SW 1271 (cell line): ENCODE measurements at regions not wholly inside any gene's neighbourhood (a gene's known extent, or its start where the extent isn't known, plus 50 kb on each side); places are given as distances from the start of the nearest gene placed in this dataset.
"Not testable (repeated sequence)": the region's sequence is repeated elsewhere in the genome, so short reads cannot be mapped to it uniquely, and the experiment has no call there.

Experiments
- DNase-seq, 2 experiments: peaks; one replicate each; lab custom pipeline; 2025; lab: John Stamatoyannopoulos, UW

- no peak for DNase-seq
Measured at GRCh38 chr2:239727776-239728600, 297.2 kb downstream of the NDUFA10 start.

- DNase-seq = no peak
Measured at GRCh38 chr2:239727182-239727775, 297.9 kb downstream of the NDUFA10 start.

- no peak for DNase-seq
Measured at GRCh38 chr2:239726631-239727181, 298.4 kb downstream of the NDUFA10 start.

GRCh38 chr2:239726091-239726591 lies 299.0 kb downstream of the NDUFA10 start:
- no peak for DNase-seq

GRCh38 chr2:239725551-239725890 lies 299.6 kb downstream of the NDUFA10 start:
- no peak for DNase-seq

GRCh38 chr2:239724851-239725550 lies 300.1 kb downstream of the NDUFA10 start:
- DNase-seq = no peak

GRCh38 chr2:239724194-239724849 lies 300.8 kb downstream of the NDUFA10 start:
- no peak for DNase-seq

- DNase-seq = no peak
Measured at GRCh38 chr2:239723486-239724193, 301.5 kb downstream of the NDUFA10 start.

- no peak for DNase-seq
Measured at GRCh38 chr2:239722760-239723470, 302.2 kb downstream of the NDUFA10 start.

- no peak for DNase-seq
Measured at GRCh38 chr2:239721991-239722759, 303.0 kb downstream of the NDUFA10 start.

- DNase-seq = no peak
Measured at GRCh38 chr2:239721531-239721930, 303.6 kb downstream of the NDUFA10 start.

GRCh38 chr2:239720361-239721360 lies 304.5 kb downstream of the NDUFA10 start:
- no peak for DNase-seq

- DNase-seq = no peak
Measured at GRCh38 chr2:239719791-239720360, 305.3 kb downstream of the NDUFA10 start.

- DNase-seq = not testable (repeated sequence)
Measured at GRCh38 chr2:239718991-239719390, 306.2 kb downstream of the NDUFA10 start.

- DNase-seq = no peak
Measured at GRCh38 chr2:239717706-239718105, 307.4 kb downstream of the NDUFA10 start.

- no peak for DNase-seq
Measured at GRCh38 chr2:239717319-239717675, 307.8 kb downstream of the NDUFA10 start.

- no peak for DNase-seq
Measured at GRCh38 chr2:239716536-239717318, 308.4 kb downstream of the NDUFA10 start.

- no peak for DNase-seq
Measured at GRCh38 chr2:239716009-239716408, 309.1 kb downstream of the NDUFA10 start.
